ENCODE measurements at regions not wholly inside any gene's neighbourhood (a gene's known extent, or its start where the extent isn't known, plus 50 kb on each side); places are given as distances from the start of the nearest gene placed in this dataset.
A peak's percentile ranks its signal among the peaks of the same experiment; 100 is the strongest.

DNA sequence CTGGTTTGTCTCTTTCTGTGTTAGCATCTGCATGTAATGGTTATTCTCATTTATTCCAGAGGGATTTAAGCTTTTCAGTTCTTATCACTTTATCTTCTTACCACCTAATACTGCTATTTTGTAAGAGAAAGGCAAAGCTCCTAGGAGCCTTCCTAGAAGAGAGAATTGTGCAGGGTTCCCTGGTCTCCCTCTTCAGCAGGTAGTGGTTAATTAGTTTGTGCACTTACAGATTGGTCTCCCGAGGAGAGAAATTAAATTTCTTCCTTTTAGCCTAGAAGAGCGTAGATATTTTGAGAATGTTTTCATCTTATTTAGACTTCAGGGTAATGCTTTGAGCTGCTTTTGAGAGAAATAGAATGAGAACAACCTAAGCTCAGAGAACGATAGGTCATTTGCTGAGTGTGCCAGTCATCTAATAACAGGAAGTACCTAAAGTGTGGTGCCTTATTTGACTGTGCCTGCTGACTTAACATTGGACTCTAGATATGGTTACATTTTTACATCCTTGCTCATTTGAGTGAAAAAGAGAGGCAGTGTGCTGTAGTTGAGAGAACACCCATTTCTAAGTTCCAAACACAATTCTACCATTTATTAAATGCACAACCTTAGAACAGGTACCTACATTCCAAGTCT lies 651.4 kb downstream of the STK39 start:
- Histone ChIP-seq H3K4me1 (replicated peaks in 1 of 4; ENCODE audit: control insufficient read depth in 3 of 4, insufficient read depth in 4 of 4, low read length in 3 of 4) (no peaks in the 10 kb centered on the region), H3K4me2 (ENCODE audit: insufficient read depth in 1 of 2, low read depth in 2 of 2, low read length in 2 of 2) (no peak overlapping the region), H3K56ac (replicated peaks; ENCODE audit: insufficient read length, low read depth, low read length) (peak overlapping the region; percentile 20), H3K79me1 (ENCODE audit: low read depth, low read length) (no peaks in the 10 kb centered on the region), H3K27me3 (replicated peaks in 1 of 4; ENCODE audit: control insufficient read depth in 3 of 4, extremely low read depth in 1 of 4, insufficient read depth in 3 of 4, low read length in 3 of 4) (peaks cover 0 to 1% (median 0%) of the 10 kb centered on the region in 4 experiments; a peak in 1 of 7 replicates), H4K91ac (replicated peaks; ENCODE audit: insufficient read length, low read length) (no peak overlapping the region), H2BK120ac (replicated peaks; ENCODE audit: low read depth, low read length) (no peak overlapping the region), H2AK5ac (ENCODE audit: low read depth, low read length) (no peak overlapping the region), H3K9ac (replicated peaks in 1 of 4; ENCODE audit: extremely low read depth in 1 of 4, low read depth in 3 of 4, low read length in 3 of 4) (no peak overlapping the region), H3K4me3 (ENCODE audit: extremely low read depth in 1 of 4, insufficient read depth in 2 of 4, low read depth in 3 of 4, low read length in 4 of 4) (no peak overlapping the region), H3K23me2 (ENCODE audit: low read depth, low read length) (no peaks in the 10 kb centered on the region), H3K79me2 (ENCODE audit: control insufficient read depth in 1 of 2, insufficient read depth in 2 of 2, low read length in 2 of 2) (no peaks in the 10 kb centered on the region), H2BK20ac (ENCODE audit: low read length) (no peak overlapping the region), H3K14ac (ENCODE audit: insufficient read length) (no peak overlapping the region), H4K5ac (ENCODE audit: insufficient read length, low read depth, low read length) (no peak overlapping the region), H2BK12ac (ENCODE audit: low read depth, low read length) (no peak overlapping the region), H3K27ac (ENCODE audit: low read depth, low read length) (no peak overlapping the region), H2BK5ac (ENCODE audit: low read depth, low read length) (no peak overlapping the region), H4K8ac (ENCODE audit: extremely low read depth, insufficient read depth, low read length) (no peak overlapping the region), H3K36me3 (ENCODE audit: control insufficient read depth in 2 of 4, insufficient read depth in 4 of 4, low read length in 3 of 4) (peaks cover 0 to 5% (median 0%) of the 10 kb centered on the region in 4 experiments; a peak in 1 of 8 replicates), H3K9me3 (ENCODE audit: insufficient read depth in 2 of 2, low read depth in 1 of 2, low read length in 1 of 2) (peaks cover 0 to 6% of the 10 kb centered on the region in 2 experiments), H2AFZ (ENCODE audit: low read length) (no peak overlapping the region), H3K18ac (ENCODE audit: extremely low read depth, low read length) (no peak overlapping the region), H3K23ac (ENCODE audit: insufficient read length) (no peak overlapping the region), H3K4ac (replicated peaks; ENCODE audit: insufficient read length, low read depth, low read length) (no peak overlapping the region), H2BK15ac (ENCODE audit: low read length) (no peak overlapping the region), H4K20me1 (replicated peaks in 1 of 2; ENCODE audit: control insufficient read depth in 1 of 2, insufficient read depth in 2 of 2, low read length in 2 of 2) (peaks cover 0 to 1% of the 10 kb centered on the region in 2 experiments)
- FAIRE-seq (no peak), DNase-seq (ENCODE audit: low read depth in 1 of 2, low spot score in 2 of 2) (no peak)
- WGBS, 2 experiments (ENCODE audit: extremely low coverage in 1 of 2, insufficient coverage in 1 of 2, insufficient read length in 1 of 2, insufficient replicate concordance in 2 of 2, low coverage in 1 of 2, low lambda C conversion rate in 2 of 2, missing lambda C conversion rate in 1 of 2): 65% methylated on average over 3 of the region's 3 CpGs; no CpG with 5 or more reads in 1 of the 2 experiments
- TF ChIP-seq SIX5 (IDR thresholded peaks at IDR 0.05; ENCODE audit: low read depth, low read length): no peak
- no peak for TF ChIP-seq EP300 (IDR thresholded peaks at IDR 0.05; ENCODE audit: borderline replicate concordance in 1 of 2, low read depth in 2 of 2, low read length in 2 of 2)
- TF ChIP-seq KDM5A (IDR thresholded peaks at IDR 0.05; ENCODE audit: low read length): no peak
- TF ChIP-seq CBX5 (IDR thresholded peaks at IDR 0.05; ENCODE audit: low read depth, low read length): no peak
- TF ChIP-seq ASH2L (IDR thresholded peaks at IDR 0.05; ENCODE audit: low read length): no peak
- no peak for TF ChIP-seq NANOG (IDR thresholded peaks at IDR 0.05; ENCODE audit: insufficient read depth, low read depth, low read length, poor library complexity, severe bottlenecking)
- no peak for TF ChIP-seq SUZ12 (IDR thresholded peaks at IDR 0.05; ENCODE audit: low read length)
- no peak for TF ChIP-seq CREB1 (IDR thresholded peaks at IDR 0.05)
- TF ChIP-seq POLR2AphosphoS5 (IDR thresholded peaks at IDR 0.05; ENCODE audit: low read depth, low read length): no peak
- ChIA-PET CTCF (ENCODE audit: partially characterized antibody) (no interaction called here), POLR2A (ENCODE audit: partially characterized antibody) (no interaction called here)
